ENCODE measurements at regions not wholly inside any gene's neighbourhood (a gene's known extent, or its start where the extent isn't known, plus 50 kb on each side); places are given as distances from the start of the nearest gene placed in this dataset.

DNA sequence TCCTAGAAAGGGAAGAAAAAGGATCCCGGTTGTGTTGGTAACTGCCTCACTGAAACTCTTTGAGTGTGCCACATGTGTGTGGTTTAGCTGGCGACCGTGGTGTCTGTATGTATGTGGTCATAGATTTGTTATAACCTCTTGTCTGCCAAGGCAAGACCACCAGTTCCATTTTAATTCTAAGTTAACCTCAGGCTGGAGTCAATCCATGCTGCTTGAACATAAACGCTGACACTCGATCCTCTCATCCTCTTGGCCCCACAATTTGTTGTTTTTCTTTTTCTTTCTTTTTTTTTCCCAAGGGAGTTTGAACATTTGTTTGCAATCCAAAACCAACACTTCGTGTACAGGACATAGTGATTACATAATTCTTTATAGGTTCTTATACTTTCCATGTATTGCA, 318.9 kb upstream of the JAG1 start:
- no peaks in the 10 kb centered on the region for H3K27me3 Mint-ChIP-seq (ENCODE audit: insufficient read depth, low read depth, poor library complexity)
- H3K27ac Mint-ChIP-seq, result peak overlapping the region; percentile 71; the same call in 1 of the 2 replicates
- H3K36me3 Mint-ChIP-seq (ENCODE audit: low read depth), result no peaks in the 10 kb centered on the region; the same call in 2 of the 3 replicates
- no peaks in the 10 kb centered on the region for H3F3A ChIP-seq (replicated peaks; ENCODE audit: low read depth)
- H3K27ac ChIP-seq (ENCODE audit: low read depth), result no peak overlapping the region
- H3K4me1 Mint-ChIP-seq, result peaks cover 28% of the 10 kb centered on the region
- H3K4me2 ChIP-seq, result no peak overlapping the region
- H3K27me3 ChIP-seq (ENCODE audit: insufficient read depth), result no peaks in the 10 kb centered on the region
- H3K9me2 ChIP-seq (ENCODE audit: insufficient read depth), result peaks cover 12% of the 10 kb centered on the region; the same call in 1 of the 2 replicates
- no peaks in the 10 kb centered on the region for H3K79me2 ChIP-seq (replicated peaks; ENCODE audit: insufficient read depth)
- H3K9me3 Mint-ChIP-seq, result no peaks in the 10 kb centered on the region
- no peak for ATAC-seq
- no peak overlapping the region for H3K4me3 Mint-ChIP-seq
- no peak for DNase-seq (ENCODE audit: low spot score)
- H3K4me1 ChIP-seq (ENCODE audit: insufficient read depth), result peaks cover 23% of the 10 kb centered on the region
- TF ChIP-seq, protein P1, sequence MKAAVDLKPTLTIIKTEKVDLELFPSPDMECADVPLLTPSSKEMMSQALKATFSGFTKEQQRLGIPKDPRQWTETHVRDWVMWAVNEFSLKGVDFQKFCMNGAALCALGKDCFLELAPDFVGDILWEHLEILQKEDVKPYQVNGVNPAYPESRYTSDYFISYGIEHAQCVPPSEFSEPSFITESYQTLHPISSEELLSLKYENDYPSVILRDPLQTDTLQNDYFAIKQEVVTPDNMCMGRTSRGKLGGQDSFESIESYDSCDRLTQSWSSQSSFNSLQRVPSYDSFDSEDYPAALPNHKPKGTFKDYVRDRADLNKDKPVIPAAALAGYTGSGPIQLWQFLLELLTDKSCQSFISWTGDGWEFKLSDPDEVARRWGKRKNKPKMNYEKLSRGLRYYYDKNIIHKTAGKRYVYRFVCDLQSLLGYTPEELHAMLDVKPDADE (IDR thresholded peaks at IDR 0.05), result no peak
- no peaks in the 10 kb centered on the region for H3K36me3 ChIP-seq (ENCODE audit: insufficient read depth)
- H2AFZ ChIP-seq, result peak overlapping the region; percentile 48
- H4K20me1 ChIP-seq (replicated peaks; ENCODE audit: insufficient read depth), result no peaks in the 10 kb centered on the region
- H3K4me3 ChIP-seq, result no peak overlapping the region

DNA sequence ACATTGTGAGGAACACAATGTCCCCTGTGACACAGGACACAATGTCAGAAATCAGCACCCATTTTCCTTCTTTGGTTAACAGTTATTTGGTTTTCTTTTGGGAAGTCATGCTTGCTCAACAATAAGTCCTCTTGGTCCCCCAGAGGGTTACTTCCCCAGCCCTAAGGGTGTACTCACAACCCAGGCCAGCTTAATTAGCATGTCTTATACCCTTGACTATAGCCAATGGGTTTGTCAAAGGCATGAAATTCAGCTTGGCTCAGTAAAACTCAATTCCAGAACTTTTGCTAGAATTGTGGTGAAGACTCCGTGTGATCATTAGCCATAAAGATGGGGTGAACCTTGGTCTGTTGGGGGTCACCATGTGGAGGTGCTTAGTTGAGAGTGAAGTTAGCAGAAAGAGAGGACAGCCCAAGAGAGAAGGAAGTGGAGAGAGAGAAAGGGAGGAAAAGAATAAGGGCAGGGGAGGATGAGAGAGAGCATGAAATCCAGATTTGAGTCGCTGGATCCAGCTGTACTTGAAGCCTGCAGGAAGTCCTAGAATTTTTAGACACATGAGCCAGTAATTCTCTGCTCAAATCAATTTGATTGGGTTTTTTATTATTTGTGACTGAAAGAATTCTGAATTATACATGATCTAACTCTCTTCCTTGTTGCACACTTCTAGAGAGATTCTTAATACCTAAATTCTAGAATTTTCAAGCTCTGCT, 321.3 kb upstream of the JAG1 start:
- Histone ChIP-seq H3K27me3 (ENCODE audit: insufficient read depth) (no peaks in the 10 kb centered on the region), H3K4me3 (no peak overlapping the region), H3K9me2 (ENCODE audit: insufficient read depth) (peaks cover 12% of the 10 kb centered on the region; the same call in 1 of the 2 replicates), H2AFZ (peak overlapping the region; percentile 56; the same call in 1 of the 2 replicates), H3K4me2 (no peak overlapping the region), H3K79me2 (replicated peaks; ENCODE audit: insufficient read depth) (no peaks in the 10 kb centered on the region), H3K4me1 (ENCODE audit: insufficient read depth) (peaks cover 14% of the 10 kb centered on the region), H3K27ac (ENCODE audit: low read depth) (no peak overlapping the region), H4K20me1 (replicated peaks; ENCODE audit: insufficient read depth) (no peaks in the 10 kb centered on the region), H3K36me3 (ENCODE audit: insufficient read depth) (no peaks in the 10 kb centered on the region), H3F3A (replicated peaks; ENCODE audit: low read depth) (no peaks in the 10 kb centered on the region)
- no peaks in the 10 kb centered on the region; the same call in 2 of the 3 replicates for H3K36me3 Mint-ChIP-seq (ENCODE audit: low read depth)
- no peak overlapping the region for H3K4me3 Mint-ChIP-seq
- H3K27me3 Mint-ChIP-seq (ENCODE audit: insufficient read depth, low read depth, poor library complexity), result no peaks in the 10 kb centered on the region
- DNase-seq (ENCODE audit: low spot score) (no peak), ATAC-seq (no peak)
- H3K27ac Mint-ChIP-seq, result no peak overlapping the region
- no peaks in the 10 kb centered on the region for H3K9me3 Mint-ChIP-seq
- peaks cover 20% of the 10 kb centered on the region for H3K4me1 Mint-ChIP-seq
- TF ChIP-seq CREB1 (CRISPR knock-in tag; IDR thresholded peaks at IDR 0.05; ENCODE audit: low read depth), result no peak
- no peak for TF ChIP-seq ZNF331 (CRISPR knock-in tag; IDR thresholded peaks at IDR 0.05; ENCODE audit: low read depth)
- TF ChIP-seq, protein P2, sequence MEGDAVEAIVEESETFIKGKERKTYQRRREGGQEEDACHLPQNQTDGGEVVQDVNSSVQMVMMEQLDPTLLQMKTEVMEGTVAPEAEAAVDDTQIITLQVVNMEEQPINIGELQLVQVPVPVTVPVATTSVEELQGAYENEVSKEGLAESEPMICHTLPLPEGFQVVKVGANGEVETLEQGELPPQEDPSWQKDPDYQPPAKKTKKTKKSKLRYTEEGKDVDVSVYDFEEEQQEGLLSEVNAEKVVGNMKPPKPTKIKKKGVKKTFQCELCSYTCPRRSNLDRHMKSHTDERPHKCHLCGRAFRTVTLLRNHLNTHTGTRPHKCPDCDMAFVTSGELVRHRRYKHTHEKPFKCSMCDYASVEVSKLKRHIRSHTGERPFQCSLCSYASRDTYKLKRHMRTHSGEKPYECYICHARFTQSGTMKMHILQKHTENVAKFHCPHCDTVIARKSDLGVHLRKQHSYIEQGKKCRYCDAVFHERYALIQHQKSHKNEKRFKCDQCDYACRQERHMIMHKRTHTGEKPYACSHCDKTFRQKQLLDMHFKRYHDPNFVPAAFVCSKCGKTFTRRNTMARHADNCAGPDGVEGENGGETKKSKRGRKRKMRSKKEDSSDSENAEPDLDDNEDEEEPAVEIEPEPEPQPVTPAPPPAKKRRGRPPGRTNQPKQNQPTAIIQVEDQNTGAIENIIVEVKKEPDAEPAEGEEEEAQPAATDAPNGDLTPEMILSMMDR (conservative IDR thresholded peaks at IDR 0.05; ENCODE audit: low read depth in 2 of 2), result no peak
- no peak for TF ChIP-seq POLR2AphosphoS5 (IDR thresholded peaks at IDR 0.05; ENCODE audit: low read depth)
- TF ChIP-seq JUNB (IDR thresholded peaks at IDR 0.05; ENCODE audit: unreplicated experiment), result no peak
- TF ChIP-seq ZNF114 (CRISPR knock-in tag; IDR thresholded peaks at IDR 0.05), result no peak
- TF ChIP-seq STAT1 (IDR thresholded peaks at IDR 0.05; ENCODE audit: unreplicated experiment), result no peak
- TF ChIP-seq, protein P3, sequence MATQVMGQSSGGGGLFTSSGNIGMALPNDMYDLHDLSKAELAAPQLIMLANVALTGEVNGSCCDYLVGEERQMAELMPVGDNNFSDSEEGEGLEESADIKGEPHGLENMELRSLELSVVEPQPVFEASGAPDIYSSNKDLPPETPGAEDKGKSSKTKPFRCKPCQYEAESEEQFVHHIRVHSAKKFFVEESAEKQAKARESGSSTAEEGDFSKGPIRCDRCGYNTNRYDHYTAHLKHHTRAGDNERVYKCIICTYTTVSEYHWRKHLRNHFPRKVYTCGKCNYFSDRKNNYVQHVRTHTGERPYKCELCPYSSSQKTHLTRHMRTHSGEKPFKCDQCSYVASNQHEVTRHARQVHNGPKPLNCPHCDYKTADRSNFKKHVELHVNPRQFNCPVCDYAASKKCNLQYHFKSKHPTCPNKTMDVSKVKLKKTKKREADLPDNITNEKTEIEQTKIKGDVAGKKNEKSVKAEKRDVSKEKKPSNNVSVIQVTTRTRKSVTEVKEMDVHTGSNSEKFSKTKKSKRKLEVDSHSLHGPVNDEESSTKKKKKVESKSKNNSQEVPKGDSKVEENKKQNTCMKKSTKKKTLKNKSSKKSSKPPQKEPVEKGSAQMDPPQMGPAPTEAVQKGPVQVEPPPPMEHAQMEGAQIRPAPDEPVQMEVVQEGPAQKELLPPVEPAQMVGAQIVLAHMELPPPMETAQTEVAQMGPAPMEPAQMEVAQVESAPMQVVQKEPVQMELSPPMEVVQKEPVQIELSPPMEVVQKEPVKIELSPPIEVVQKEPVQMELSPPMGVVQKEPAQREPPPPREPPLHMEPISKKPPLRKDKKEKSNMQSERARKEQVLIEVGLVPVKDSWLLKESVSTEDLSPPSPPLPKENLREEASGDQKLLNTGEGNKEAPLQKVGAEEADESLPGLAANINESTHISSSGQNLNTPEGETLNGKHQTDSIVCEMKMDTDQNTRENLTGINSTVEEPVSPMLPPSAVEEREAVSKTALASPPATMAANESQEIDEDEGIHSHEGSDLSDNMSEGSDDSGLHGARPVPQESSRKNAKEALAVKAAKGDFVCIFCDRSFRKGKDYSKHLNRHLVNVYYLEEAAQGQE (IDR thresholded peaks at IDR 0.05; ENCODE audit: unreplicated experiment), result no peak
- TF ChIP-seq EZH2phosphoT487 (IDR thresholded peaks at IDR 0.05; ENCODE audit: unreplicated experiment), result no peak
- TF ChIP-seq NANOG (IDR thresholded peaks at IDR 0.05; ENCODE audit: borderline replicate concordance), result no peak
- no peak for TF ChIP-seq EZH2 (IDR thresholded peaks at IDR 0.05; ENCODE audit: low read depth, unreplicated experiment)

All from GM23338 (cell line).